ENCODE measurements at regions not wholly inside any gene's neighbourhood (a gene's known extent, or its start where the extent isn't known, plus 50 kb on each side); places are given as distances from the start of the nearest gene placed in this dataset.
A peak's percentile ranks its signal among the peaks of the same experiment; 100 is the strongest.

DNA sequence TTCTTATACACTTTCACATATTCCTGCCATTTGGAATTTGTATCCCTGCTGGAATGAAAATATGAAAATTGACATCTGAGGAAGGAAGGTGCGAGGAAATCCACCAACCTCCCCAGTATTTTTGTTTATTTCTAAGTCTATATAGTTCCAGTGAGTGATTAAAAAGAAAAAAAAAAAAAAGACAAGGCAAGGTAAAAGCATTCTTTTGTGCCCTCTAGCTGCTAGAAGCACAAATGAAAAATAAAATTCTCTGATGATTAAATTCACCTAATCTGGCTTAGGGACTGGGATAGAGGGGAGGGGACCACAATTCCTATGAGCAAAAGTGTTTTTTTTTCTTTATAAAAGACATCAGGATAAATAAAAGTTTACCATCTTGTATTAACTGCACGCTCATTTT lies 370.9 kb downstream of the NR2F2 start:
- H3K27me3 ChIP-seq (ENCODE audit: insufficient read depth, poor library complexity, severe bottlenecking), result peaks cover 82% of the 10 kb centered on the region
- no peak overlapping the region for H3K27ac ChIP-seq (ENCODE audit: poor library complexity, severe bottlenecking)
- H3K4me3 ChIP-seq (ENCODE audit: severe bottlenecking), result no peak overlapping the region
- DNase-seq (ENCODE audit: low spot score) (no peak), ATAC-seq (ENCODE audit: low read depth) (no peak)
- no peaks in the 10 kb centered on the region for H3K36me3 ChIP-seq (ENCODE audit: low read depth)
- H3K4me1 ChIP-seq (ENCODE audit: insufficient read depth, poor library complexity, severe bottlenecking), result no peaks in the 10 kb centered on the region
- TF ChIP-seq, protein P1, sequence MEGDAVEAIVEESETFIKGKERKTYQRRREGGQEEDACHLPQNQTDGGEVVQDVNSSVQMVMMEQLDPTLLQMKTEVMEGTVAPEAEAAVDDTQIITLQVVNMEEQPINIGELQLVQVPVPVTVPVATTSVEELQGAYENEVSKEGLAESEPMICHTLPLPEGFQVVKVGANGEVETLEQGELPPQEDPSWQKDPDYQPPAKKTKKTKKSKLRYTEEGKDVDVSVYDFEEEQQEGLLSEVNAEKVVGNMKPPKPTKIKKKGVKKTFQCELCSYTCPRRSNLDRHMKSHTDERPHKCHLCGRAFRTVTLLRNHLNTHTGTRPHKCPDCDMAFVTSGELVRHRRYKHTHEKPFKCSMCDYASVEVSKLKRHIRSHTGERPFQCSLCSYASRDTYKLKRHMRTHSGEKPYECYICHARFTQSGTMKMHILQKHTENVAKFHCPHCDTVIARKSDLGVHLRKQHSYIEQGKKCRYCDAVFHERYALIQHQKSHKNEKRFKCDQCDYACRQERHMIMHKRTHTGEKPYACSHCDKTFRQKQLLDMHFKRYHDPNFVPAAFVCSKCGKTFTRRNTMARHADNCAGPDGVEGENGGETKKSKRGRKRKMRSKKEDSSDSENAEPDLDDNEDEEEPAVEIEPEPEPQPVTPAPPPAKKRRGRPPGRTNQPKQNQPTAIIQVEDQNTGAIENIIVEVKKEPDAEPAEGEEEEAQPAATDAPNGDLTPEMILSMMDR (IDR thresholded peaks at IDR 0.05; ENCODE audit: poor library complexity, severe bottlenecking), result peak; percentile 34
- H3K9me3 ChIP-seq (ENCODE audit: severe bottlenecking), result no peaks in the 10 kb centered on the region

DNA sequence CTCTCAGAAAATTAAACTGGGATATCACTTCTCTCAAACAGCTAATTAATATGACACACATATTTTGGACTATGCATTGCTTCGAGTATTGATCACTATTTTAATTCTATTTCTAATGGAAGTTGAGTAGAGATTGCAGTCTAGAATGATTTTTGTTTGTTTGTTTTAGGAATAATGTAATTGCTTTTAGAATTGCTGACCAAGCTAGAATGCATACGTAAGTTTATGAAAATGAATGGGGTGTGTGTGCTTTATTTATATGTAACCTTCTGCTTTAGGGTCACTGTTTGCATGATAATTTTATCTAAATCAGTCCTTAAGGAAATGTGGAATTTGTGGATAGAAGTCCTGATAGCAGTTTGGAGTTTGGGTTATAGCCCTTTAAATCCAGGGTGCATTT lies 371.4 kb downstream of the NR2F2 start:
- Histone ChIP-seq H3K36me3 (ENCODE audit: low read depth) (no peaks in the 10 kb centered on the region), H3K27ac (ENCODE audit: poor library complexity, severe bottlenecking) (no peak overlapping the region), H3K4me1 (ENCODE audit: insufficient read depth, poor library complexity, severe bottlenecking) (no peaks in the 10 kb centered on the region), H3K27me3 (ENCODE audit: insufficient read depth, poor library complexity, severe bottlenecking) (peaks cover 86% of the 10 kb centered on the region), H3K4me3 (ENCODE audit: severe bottlenecking) (no peak overlapping the region), H3K9me3 (ENCODE audit: severe bottlenecking) (no peaks in the 10 kb centered on the region)
- ATAC-seq (ENCODE audit: low read depth) (no peak), DNase-seq (ENCODE audit: low spot score) (no peak)
- TF ChIP-seq, protein P1 (IDR thresholded peaks at IDR 0.05; ENCODE audit: poor library complexity, severe bottlenecking), result peak; percentile 11

DNA sequence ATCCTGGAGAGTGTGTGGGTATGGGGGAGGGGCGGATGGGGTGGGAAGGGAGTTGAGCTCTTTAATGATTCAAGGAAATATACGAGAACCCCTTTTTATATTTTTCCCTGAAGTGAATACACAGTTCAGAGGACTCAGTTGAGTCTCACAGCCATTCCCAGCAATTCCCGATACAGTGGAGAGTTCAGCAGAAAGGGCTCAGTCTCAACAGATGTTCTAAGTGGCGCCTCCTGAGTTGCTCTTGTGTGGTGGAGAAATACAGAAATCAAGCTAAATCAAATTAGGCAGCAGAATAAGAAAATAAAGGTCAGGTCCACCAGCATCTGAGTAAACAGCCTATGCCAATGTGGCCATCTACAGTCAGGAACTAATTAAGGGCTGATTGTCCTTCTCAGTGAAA lies 372.1 kb downstream of the NR2F2 start:
- Histone ChIP-seq H3K27me3 (ENCODE audit: insufficient read depth, poor library complexity, severe bottlenecking) (peaks cover 88% of the 10 kb centered on the region), H3K36me3 (ENCODE audit: low read depth) (no peaks in the 10 kb centered on the region), H3K9me3 (ENCODE audit: severe bottlenecking) (no peaks in the 10 kb centered on the region), H3K4me1 (ENCODE audit: insufficient read depth, poor library complexity, severe bottlenecking) (no peaks in the 10 kb centered on the region), H3K27ac (ENCODE audit: poor library complexity, severe bottlenecking) (no peak overlapping the region), H3K4me3 (ENCODE audit: severe bottlenecking) (no peak overlapping the region)
- 0 out of 3 replicates have a peak, but pooled peaks have one; percentile 14 for ATAC-seq (ENCODE audit: low read depth)
- no peak for DNase-seq (ENCODE audit: low spot score)
- TF ChIP-seq, protein P1 (IDR thresholded peaks at IDR 0.05; ENCODE audit: poor library complexity, severe bottlenecking), result no peak

DNA sequence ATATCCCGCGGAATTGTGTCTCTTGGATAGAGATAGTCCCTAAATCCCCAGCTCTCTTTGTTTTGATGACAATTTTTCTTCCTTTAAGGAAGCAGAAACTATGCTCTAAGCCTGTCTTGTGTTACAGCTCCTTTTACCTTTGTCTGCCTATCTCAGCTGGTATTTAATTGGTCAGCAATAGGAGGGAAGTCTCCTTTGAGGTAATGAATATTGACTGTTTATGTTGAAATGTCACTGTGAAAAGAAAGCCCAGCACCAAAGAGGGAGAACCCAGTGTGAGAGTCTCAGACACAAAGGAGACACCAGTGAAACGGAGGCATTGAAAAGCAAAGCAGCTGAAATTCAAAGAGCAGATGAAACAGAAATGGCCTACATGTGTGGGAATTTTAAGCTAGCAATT lies 372.6 kb downstream of the NR2F2 start:
- DNase-seq (ENCODE audit: low spot score) (no peak), ATAC-seq (ENCODE audit: low read depth) (0 out of 3 replicates have a peak, but pooled peaks have one; percentile 14)
- H3K9me3 ChIP-seq (ENCODE audit: severe bottlenecking), result no peaks in the 10 kb centered on the region
- TF ChIP-seq, protein P1 (IDR thresholded peaks at IDR 0.05; ENCODE audit: poor library complexity, severe bottlenecking), result no peak
- H3K36me3 ChIP-seq (ENCODE audit: low read depth), result no peaks in the 10 kb centered on the region
- no peaks in the 10 kb centered on the region for H3K4me1 ChIP-seq (ENCODE audit: insufficient read depth, poor library complexity, severe bottlenecking)
- no peak overlapping the region for H3K27ac ChIP-seq (ENCODE audit: poor library complexity, severe bottlenecking)
- H3K27me3 ChIP-seq (ENCODE audit: insufficient read depth, poor library complexity, severe bottlenecking), result peaks cover 84% of the 10 kb centered on the region
- no peak overlapping the region for H3K4me3 ChIP-seq (ENCODE audit: severe bottlenecking)

DNA sequence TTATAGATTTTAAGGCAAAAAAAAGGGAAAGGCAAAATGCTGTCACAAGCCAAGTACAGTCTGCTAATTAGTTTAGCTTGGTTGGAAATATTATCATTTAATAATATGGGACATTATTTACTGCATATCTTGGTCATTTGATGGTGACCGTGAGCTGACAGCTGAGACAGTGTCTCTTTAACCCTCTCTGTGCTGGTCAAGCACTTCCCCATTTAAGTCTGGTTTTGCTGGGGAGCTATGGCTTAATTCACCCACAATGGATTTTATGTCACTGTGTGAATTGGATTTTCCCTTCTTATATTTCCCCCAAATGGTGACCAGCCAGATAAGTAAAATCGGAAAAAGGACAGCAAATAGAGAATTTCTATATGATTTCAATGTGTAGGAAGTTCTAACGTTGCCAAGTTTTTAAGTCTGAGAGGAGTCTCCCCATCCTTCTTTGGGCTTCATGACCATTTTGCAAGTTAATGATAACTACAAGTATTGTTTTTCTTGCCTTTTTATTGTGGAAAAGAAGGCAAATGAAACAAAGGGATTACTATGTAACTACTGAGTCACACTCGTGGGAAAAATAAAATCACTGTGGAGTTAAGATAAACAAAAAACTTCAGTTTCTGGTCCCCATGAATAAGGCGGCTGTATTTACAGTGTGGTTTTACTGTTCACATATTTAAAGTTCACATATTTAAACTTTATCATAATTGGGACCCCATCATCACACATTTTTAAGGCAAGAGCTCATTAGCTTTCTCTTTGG lies 373.5 kb downstream of the NR2F2 start:
- Histone ChIP-seq H3K27ac (ENCODE audit: poor library complexity, severe bottlenecking) (no peak overlapping the region), H3K4me1 (ENCODE audit: insufficient read depth, poor library complexity, severe bottlenecking) (no peaks in the 10 kb centered on the region), H3K36me3 (ENCODE audit: low read depth) (no peaks in the 10 kb centered on the region), H3K4me3 (ENCODE audit: severe bottlenecking) (no peak overlapping the region), H3K27me3 (ENCODE audit: insufficient read depth, poor library complexity, severe bottlenecking) (peaks cover 79% of the 10 kb centered on the region), H3K9me3 (ENCODE audit: severe bottlenecking) (no peaks in the 10 kb centered on the region)
- ATAC-seq (ENCODE audit: low read depth) (no peak), DNase-seq (ENCODE audit: low spot score) (no peak)
- TF ChIP-seq, protein P1 (IDR thresholded peaks at IDR 0.05; ENCODE audit: poor library complexity, severe bottlenecking), result no peak
